ENCODE measurements at regions not wholly inside any gene's neighbourhood (a gene's known extent, or its start where the extent isn't known, plus 50 kb on each side); places are given as distances from the start of the nearest gene placed in this dataset.

- TF ChIP-seq CTCF (optimal IDR thresholded peaks at IDR 0.05 in 1 of 3, IDR thresholded peaks at IDR 0.05 in 1 of 3, conservative IDR thresholded peaks at IDR 0.05 in 1 of 3; ENCODE audit: extremely low read depth in 1 of 3, insufficient read depth in 2 of 3, low read length in 3 of 3) (no peak), EZH2 (IDR thresholded peaks at IDR 0.05; ENCODE audit: low read length) (no peak)
These were observed 343.7 kb upstream of the SOX14 start for GRCh38 chr3:137420198-137420995.
